ENCODE measurements at regions not wholly inside any gene's neighbourhood (a gene's known extent, or its start where the extent isn't known, plus 50 kb on each side); places are given as distances from the start of the nearest gene placed in this dataset.

- POLR2A ChIA-PET: no interaction called here
- peaks cover 3% of the 10 kb centered on the region for H3K27me3 Mint-ChIP-seq
- no peaks in the 10 kb centered on the region for H3K9me3 Mint-ChIP-seq
- no peak overlapping the region for H3K4me3 Mint-ChIP-seq
- no peaks in the 10 kb centered on the region for H3K36me3 Mint-ChIP-seq (ENCODE audit: low read depth)
- DNase-seq: no peak
- CTCF ChIA-PET: no interaction called here
- H3K27ac Mint-ChIP-seq: no peak overlapping the region
- H3K4me1 Mint-ChIP-seq: no peaks in the 10 kb centered on the region
Observed at GRCh38 chr18:57922885-57923284, 119.8 kb upstream of the ATP8B1 start.

DNA sequence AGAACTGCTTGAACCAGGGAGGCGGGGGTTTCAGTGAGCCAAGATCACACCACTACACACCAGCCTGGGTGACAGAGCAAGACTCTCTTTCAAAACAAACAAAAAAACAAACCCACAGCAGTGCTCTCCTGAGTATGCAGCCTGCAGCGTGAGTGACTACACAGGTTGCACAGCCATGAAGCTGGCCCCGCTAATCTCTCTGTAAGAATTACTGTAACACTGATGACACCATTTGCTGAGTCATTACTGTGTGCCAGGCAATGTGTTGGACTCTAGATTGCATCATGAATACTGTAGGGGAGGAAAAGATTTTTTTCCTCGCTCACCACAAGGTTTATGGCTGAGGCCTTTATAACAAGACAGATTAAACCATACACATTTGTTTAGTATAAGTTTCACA, 118.6 kb upstream of the ATP8B1 start:
- Mint-ChIP-seq H3K4me1 (peaks cover 1% of the 10 kb centered on the region), H3K27ac (no peak overlapping the region), H3K9me3 (no peaks in the 10 kb centered on the region), H3K36me3 (ENCODE audit: low read depth) (no peaks in the 10 kb centered on the region), H3K27me3 (peaks cover 4% of the 10 kb centered on the region), H3K4me3 (no peak overlapping the region)
- no peak for DNase-seq
- CTCF ChIA-PET: no interaction called here
- POLR2A ChIA-PET: interaction anchor here (0.7 kb wide), 1 partner anchor 172 kb away, joined by 3 read pairs; no protein-coding TSS in a partner anchor

GRCh38 chr18:57920036-57920435, 116.9 kb upstream of the ATP8B1 start:
- POLR2A ChIA-PET: no interaction called here
- no peaks in the 10 kb centered on the region for H3K36me3 Mint-ChIP-seq (ENCODE audit: low read depth)
- CTCF ChIA-PET: no interaction called here
- DNase-seq: no peak
- H3K27me3 Mint-ChIP-seq: peaks cover 7% of the 10 kb centered on the region
- H3K4me1 Mint-ChIP-seq: peaks cover 14% of the 10 kb centered on the region
- H3K4me3 Mint-ChIP-seq: no peak overlapping the region
- no peaks in the 10 kb centered on the region for H3K9me3 Mint-ChIP-seq
- no peak overlapping the region for H3K27ac Mint-ChIP-seq

DNA sequence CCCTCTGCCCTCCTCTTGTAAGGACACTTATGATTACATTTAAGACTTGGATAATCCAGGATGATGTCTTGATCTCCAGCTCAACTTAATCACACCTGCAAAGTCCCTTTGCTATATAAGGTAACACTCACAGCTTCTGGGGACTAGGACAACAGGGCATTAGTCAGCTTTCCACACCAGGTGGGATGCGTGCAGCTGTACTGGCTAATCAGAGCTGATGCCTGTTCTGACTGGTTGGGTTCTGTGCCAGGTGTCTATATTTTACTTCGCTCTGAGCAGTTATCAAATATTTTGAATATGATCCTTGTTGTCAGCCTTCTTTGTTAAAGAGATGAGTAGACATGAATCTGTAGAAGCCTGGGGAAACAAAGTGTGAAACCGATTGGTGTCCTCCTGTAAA, 115.5 kb upstream of the ATP8B1 start:
- no peak for DNase-seq
- H3K9me3 Mint-ChIP-seq: no peaks in the 10 kb centered on the region
- H3K4me1 Mint-ChIP-seq: peaks cover 14% of the 10 kb centered on the region
- H3K27me3 Mint-ChIP-seq: peaks cover 8% of the 10 kb centered on the region
- no peak overlapping the region for H3K4me3 Mint-ChIP-seq
- CTCF ChIA-PET: no interaction called here
- POLR2A ChIA-PET: no interaction called here
- H3K36me3 Mint-ChIP-seq (ENCODE audit: low read depth): no peaks in the 10 kb centered on the region
- no peak overlapping the region for H3K27ac Mint-ChIP-seq

GRCh38 chr18:57916684-57917083, 113.6 kb upstream of the ATP8B1 start:
- POLR2A ChIA-PET: no interaction called here
- H3K27me3 Mint-ChIP-seq: peaks cover 8% of the 10 kb centered on the region
- H3K36me3 Mint-ChIP-seq (ENCODE audit: low read depth): no peaks in the 10 kb centered on the region
- CTCF ChIA-PET: no interaction called here
- DNase-seq: no peak
- H3K4me1 Mint-ChIP-seq: peaks cover 14% of the 10 kb centered on the region
- no peaks in the 10 kb centered on the region for H3K9me3 Mint-ChIP-seq
- no peak overlapping the region for H3K27ac Mint-ChIP-seq
- no peak overlapping the region for H3K4me3 Mint-ChIP-seq

DNA sequence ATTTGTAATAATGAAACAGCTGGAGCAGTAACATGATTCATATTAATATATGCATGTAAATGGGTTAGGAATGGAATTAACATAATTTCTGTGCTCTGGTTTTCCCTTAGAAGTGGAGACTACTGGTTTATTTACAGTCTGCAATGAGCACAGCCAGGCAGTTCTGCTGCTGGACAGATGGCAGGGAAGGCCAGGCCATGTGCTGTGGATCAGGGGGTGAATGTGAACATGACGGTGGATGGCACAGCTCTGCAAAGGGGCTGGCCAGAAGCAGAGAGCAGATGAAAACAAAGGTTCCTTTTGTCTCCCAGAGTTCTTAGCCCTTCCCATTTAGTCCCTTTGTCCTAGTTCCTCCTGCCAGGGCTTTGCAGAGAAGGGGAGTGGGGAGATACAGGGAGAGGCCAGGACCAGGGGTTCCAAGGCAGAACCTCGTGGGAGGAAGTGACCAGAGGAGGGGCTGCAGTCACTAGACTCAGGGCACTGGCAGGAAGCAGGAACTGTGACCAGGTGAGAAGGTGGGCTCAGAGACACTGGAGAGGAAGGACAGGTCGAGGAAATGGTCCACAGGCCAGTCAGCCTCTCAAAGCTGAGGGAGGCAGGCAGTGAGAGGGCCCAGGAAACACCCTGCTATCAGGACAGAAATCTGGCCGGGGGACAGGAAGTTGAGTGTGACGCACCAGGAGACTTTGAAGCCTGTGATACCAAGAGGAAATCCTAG, 112.9 kb upstream of the ATP8B1 start:
- ChIA-PET POLR2A (interaction anchor here (1.0 kb wide), 1 partner anchor 294 kb away, joined by 3 read pairs; the partner anchor contains the start of gene NARS1), CTCF (interaction anchor here (1.6 kb wide), 1 partner anchor 34 kb away, joined by 4 read pairs; no protein-coding TSS in a partner anchor)
- H3K27me3 Mint-ChIP-seq: peaks cover 8% of the 10 kb centered on the region
- no peak overlapping the region for H3K27ac Mint-ChIP-seq
- no peak overlapping the region for H3K4me3 Mint-ChIP-seq
- H3K4me1 Mint-ChIP-seq: peaks cover 14% of the 10 kb centered on the region
- no peaks in the 10 kb centered on the region for H3K9me3 Mint-ChIP-seq
- H3K36me3 Mint-ChIP-seq (ENCODE audit: low read depth): no peaks in the 10 kb centered on the region
- peak; percentile 44 for DNase-seq

DNA sequence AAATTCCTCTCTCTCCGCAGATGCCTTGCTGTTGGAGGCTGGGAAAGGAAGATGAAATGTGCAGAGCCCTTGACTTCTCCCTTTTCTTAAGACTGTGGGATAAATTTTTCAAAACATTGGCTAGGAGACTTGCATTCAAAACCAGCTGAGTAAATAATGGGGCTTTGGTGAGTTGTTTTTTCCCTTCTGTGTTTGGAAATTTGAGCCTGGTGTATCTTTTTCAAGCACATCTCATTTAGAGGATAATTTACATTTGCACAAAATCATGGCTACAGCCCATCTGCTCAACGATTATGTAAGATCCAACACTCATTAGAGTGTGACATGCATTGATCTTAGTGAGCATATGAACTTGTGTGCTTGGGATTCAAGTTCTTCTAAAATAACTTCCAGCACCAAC, 112.1 kb upstream of the ATP8B1 start:
- no peaks in the 10 kb centered on the region for H3K36me3 Mint-ChIP-seq (ENCODE audit: low read depth)
- CTCF ChIA-PET: interaction anchor here (1.6 kb wide), 1 partner anchor 33 kb away, joined by 4 read pairs; no protein-coding TSS in a partner anchor
- H3K4me3 Mint-ChIP-seq: no peak overlapping the region

GRCh38 chr18:57913686-57914085, 110.6 kb upstream of the ATP8B1 start:
- no peak for DNase-seq
- POLR2A ChIA-PET: no interaction called here
- Mint-ChIP-seq H3K27me3 (peaks cover 8% of the 10 kb centered on the region), H3K9me3 (no peaks in the 10 kb centered on the region), H3K4me3 (no peak overlapping the region), H3K4me1 (peaks cover 14% of the 10 kb centered on the region), H3K36me3 (ENCODE audit: low read depth) (no peaks in the 10 kb centered on the region), H3K27ac (no peak overlapping the region)
- CTCF ChIA-PET: no interaction called here

More for the DNA sequence above, 112.1 kb upstream of the ATP8B1 start:
- Mint-ChIP-seq H3K27me3 (peaks cover 8% of the 10 kb centered on the region), H3K9me3 (no peaks in the 10 kb centered on the region), H3K27ac (no peak overlapping the region), H3K4me1 (peaks cover 14% of the 10 kb centered on the region)
- no peak for DNase-seq
- POLR2A ChIA-PET: interaction anchor here (1.0 kb wide), 1 partner anchor 293 kb away, joined by 3 read pairs; the partner anchor contains the start of gene NARS1

DNA sequence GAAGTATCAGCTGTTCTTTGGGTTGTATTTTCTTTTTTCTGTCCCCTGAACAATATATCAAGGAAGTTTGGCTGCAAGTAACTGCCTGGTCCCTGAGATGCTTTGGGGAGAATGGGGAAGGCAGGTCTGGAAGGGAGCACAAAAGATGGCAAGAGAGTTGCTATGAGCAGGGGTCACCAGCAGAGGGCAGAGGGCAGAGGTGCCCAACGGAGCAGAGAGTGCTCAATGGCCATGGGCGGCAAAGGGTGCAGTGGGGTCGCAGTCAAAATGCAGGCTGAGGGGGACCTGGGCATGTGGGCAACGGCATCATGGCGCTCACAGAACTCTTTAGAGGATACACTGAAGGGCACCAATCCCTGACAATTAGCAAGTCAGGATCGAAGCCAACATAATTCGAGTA, 107.7 kb upstream of the ATP8B1 start:
- DNase-seq: peak; percentile 21
- Mint-ChIP-seq H3K27ac (no peak overlapping the region), H3K4me3 (no peak overlapping the region), H3K4me1 (peaks cover 4% of the 10 kb centered on the region), H3K36me3 (ENCODE audit: low read depth) (no peaks in the 10 kb centered on the region), H3K9me3 (no peaks in the 10 kb centered on the region), H3K27me3 (peaks cover 11% of the 10 kb centered on the region)
- ChIA-PET POLR2A (no interaction called here), CTCF (interaction anchor here (1.5 to 2.1 kb wide), 2 partner anchors 8 to 211 kb away, joined by 4 to 6 read pairs; no protein-coding TSS in a partner anchor)

DNA sequence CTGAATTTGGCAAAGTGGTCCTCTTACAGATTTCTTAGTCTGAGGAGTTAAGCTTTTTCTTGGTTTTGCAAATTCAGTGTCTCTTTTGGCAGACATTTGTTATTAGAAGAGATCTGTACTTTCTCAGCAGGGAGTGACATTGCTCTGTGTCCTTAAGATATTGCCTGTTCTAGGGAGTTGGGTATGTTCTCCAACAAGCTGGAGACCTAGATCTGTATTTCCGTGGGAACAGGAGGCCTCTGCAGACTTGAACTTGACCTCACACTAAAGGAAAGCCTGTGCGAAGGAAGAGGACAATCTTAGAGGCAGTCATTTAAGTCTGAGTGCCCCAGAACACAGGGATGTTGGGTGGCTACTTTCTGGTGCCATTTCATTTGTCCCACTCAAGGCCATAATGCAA, 107.0 kb upstream of the ATP8B1 start:
- POLR2A ChIA-PET: no interaction called here

DNA sequence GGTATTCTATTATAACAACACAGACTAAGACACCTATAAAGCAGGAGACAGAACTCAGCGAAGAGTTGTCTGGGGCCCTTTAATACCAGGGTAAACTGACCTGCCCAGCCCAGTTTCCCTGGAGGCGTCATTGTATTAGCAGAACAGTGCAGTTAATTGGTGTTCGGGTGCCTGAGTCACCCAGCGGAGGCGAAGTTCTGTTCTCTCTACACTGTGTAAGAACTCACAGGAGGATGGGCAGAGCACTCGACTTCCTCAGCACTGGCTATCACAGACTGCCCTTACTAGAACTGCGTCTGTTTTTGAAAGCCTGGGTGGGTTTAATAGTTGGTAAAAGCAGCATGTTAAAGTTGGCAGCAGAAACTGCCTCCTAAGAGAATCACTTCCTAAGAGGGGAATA, 106.5 kb upstream of the ATP8B1 start:
- DNase-seq: no peak
- Mint-ChIP-seq H3K36me3 (ENCODE audit: low read depth) (no peaks in the 10 kb centered on the region), H3K27ac (no peak overlapping the region), H3K27me3 (peaks cover 7% of the 10 kb centered on the region), H3K9me3 (no peaks in the 10 kb centered on the region), H3K4me3 (no peak overlapping the region), H3K4me1 (no peaks in the 10 kb centered on the region)
- ChIA-PET POLR2A (no interaction called here), CTCF (interaction anchor here (0.6 kb wide), 1 partner anchor 17 kb away, joined by 4 read pairs; no protein-coding TSS in a partner anchor)

More for the DNA sequence above, 107.0 kb upstream of the ATP8B1 start:
- no peak for DNase-seq
- CTCF ChIA-PET: no interaction called here
- H3K27me3 Mint-ChIP-seq: peaks cover 7% of the 10 kb centered on the region
- H3K4me1 Mint-ChIP-seq: no peaks in the 10 kb centered on the region
- H3K36me3 Mint-ChIP-seq (ENCODE audit: low read depth): no peaks in the 10 kb centered on the region
- no peak overlapping the region for H3K27ac Mint-ChIP-seq
- H3K4me3 Mint-ChIP-seq: no peak overlapping the region
- no peaks in the 10 kb centered on the region for H3K9me3 Mint-ChIP-seq

- Mint-ChIP-seq H3K27me3 (peaks cover 4% of the 10 kb centered on the region), H3K9me3 (no peaks in the 10 kb centered on the region), H3K4me3 (no peak overlapping the region), H3K36me3 (ENCODE audit: low read depth) (no peaks in the 10 kb centered on the region), H3K4me1 (no peaks in the 10 kb centered on the region), H3K27ac (no peak overlapping the region)
- POLR2A ChIA-PET: no interaction called here
- DNase-seq: no peak
- CTCF ChIA-PET: no interaction called here
Observed at GRCh38 chr18:57908092-57908491, 105.0 kb upstream of the ATP8B1 start.

GRCh38 chr18:57907550-57907949, 104.4 kb upstream of the ATP8B1 start:
- no peaks in the 10 kb centered on the region for H3K9me3 Mint-ChIP-seq
- H3K36me3 Mint-ChIP-seq (ENCODE audit: low read depth): no peaks in the 10 kb centered on the region
- no peaks in the 10 kb centered on the region for H3K4me1 Mint-ChIP-seq
- H3K4me3 Mint-ChIP-seq: no peak overlapping the region
- H3K27ac Mint-ChIP-seq: no peak overlapping the region
- ChIA-PET CTCF (no interaction called here), POLR2A (no interaction called here)
- no peak for DNase-seq
- H3K27me3 Mint-ChIP-seq: peaks cover 4% of the 10 kb centered on the region

- ChIA-PET POLR2A (no interaction called here), CTCF (no interaction called here)
- Mint-ChIP-seq H3K27ac (no peak overlapping the region), H3K9me3 (no peaks in the 10 kb centered on the region), H3K36me3 (ENCODE audit: low read depth) (no peaks in the 10 kb centered on the region), H3K4me3 (no peak overlapping the region), H3K4me1 (no peaks in the 10 kb centered on the region), H3K27me3 (peaks cover 4% of the 10 kb centered on the region)
- no peak for DNase-seq
Observed at GRCh38 chr18:57906852-57907251, 103.7 kb upstream of the ATP8B1 start.

All from activated CD4-positive, alpha-beta memory T cell treated with anti-CD3 and anti-CD28 coated beads, Interleukin-2, amount 10 ng/mL, durations not matched to agents 7 days and 5 days (primary cell).